ENCODE measurements at regions not wholly inside any gene's neighbourhood (a gene's known extent, or its start where the extent isn't known, plus 50 kb on each side); places are given as distances from the start of the nearest gene placed in this dataset.

GRCh38 chr5:101806410-101806809, 489.7 kb downstream of the SLCO4C1 start:
- TF ChIP-seq CTCF (IDR thresholded peaks at IDR 0.05) (no peak), POLR2A (IDR thresholded peaks at IDR 0.05) (no peak)
